ENCODE measurements at regions not wholly inside any gene's neighbourhood (a gene's known extent, or its start where the extent isn't known, plus 50 kb on each side); places are given as distances from the start of the nearest gene placed in this dataset.

GRCh38 chrX:42602136-42602535 is 175.8 kb downstream of the PPP1R2C start:
- Histone ChIP-seq H3K27ac (no peak overlapping the region), H3K4me3 (no peak overlapping the region), H3K36me3 (no peaks in the 10 kb centered on the region), H3K4me1 (ENCODE audit: control insufficient read depth in 1 of 2, low read depth in 2 of 2) (no peaks in the 10 kb centered on the region), H3K27me3 (replicated peaks; ENCODE audit: insufficient read depth) (no peaks in the 10 kb centered on the region), H3K9me3 (no peaks in the 10 kb centered on the region)
- TF ChIP-seq CTCF (IDR thresholded peaks at IDR 0.05): no peak
- ATAC-seq (ENCODE audit: insufficient number of reproducible peaks, low FRiP score, low read depth) (no peak), DNase-seq (ENCODE audit: low spot score) (no peak)

GRCh38 chrX:42597481-42597880 is 180.5 kb downstream of the PPP1R2C start:
- DNase-seq (ENCODE audit: low spot score) (no peak), ATAC-seq (ENCODE audit: insufficient number of reproducible peaks, low FRiP score, low read depth) (no peak)
- no peak overlapping the region for H3K27ac ChIP-seq
- H3K4me1 ChIP-seq (ENCODE audit: control insufficient read depth in 1 of 2, low read depth in 2 of 2): no peaks in the 10 kb centered on the region
- no peaks in the 10 kb centered on the region for H3K36me3 ChIP-seq
- no peak overlapping the region for H3K4me3 ChIP-seq
- no peaks in the 10 kb centered on the region for H3K9me3 ChIP-seq
- no peak for TF ChIP-seq CTCF (IDR thresholded peaks at IDR 0.05)
- H3K27me3 ChIP-seq (replicated peaks; ENCODE audit: insufficient read depth): no peaks in the 10 kb centered on the region

- no peak for ATAC-seq (ENCODE audit: insufficient number of reproducible peaks, low FRiP score, low read depth)
These were observed 191.9 kb downstream of the PPP1R2C start for GRCh38 chrX:42585842-42586621.

GRCh38 chrX:42577936-42578470 is 200.0 kb downstream of the PPP1R2C start:
- TF ChIP-seq CTCF (IDR thresholded peaks at IDR 0.05): no peak
- ATAC-seq (ENCODE audit: insufficient number of reproducible peaks, low FRiP score, low read depth) (no peak), DNase-seq (ENCODE audit: low spot score) (no peak)
- H3K27me3 ChIP-seq (replicated peaks; ENCODE audit: insufficient read depth): no peaks in the 10 kb centered on the region
- H3K9me3 ChIP-seq: no peaks in the 10 kb centered on the region
- no peaks in the 10 kb centered on the region for H3K36me3 ChIP-seq
- H3K27ac ChIP-seq: no peak overlapping the region
- no peak overlapping the region for H3K4me3 ChIP-seq
- no peaks in the 10 kb centered on the region for H3K4me1 ChIP-seq (ENCODE audit: control insufficient read depth in 1 of 2, low read depth in 2 of 2)

More at GRCh38 chrX:42585842-42586621, 191.9 kb downstream of the PPP1R2C start:
- H3K27me3 ChIP-seq (replicated peaks; ENCODE audit: insufficient read depth): no peaks in the 10 kb centered on the region
- H3K36me3 ChIP-seq: no peaks in the 10 kb centered on the region
- H3K27ac ChIP-seq: no peak overlapping the region
- TF ChIP-seq CTCF (IDR thresholded peaks at IDR 0.05): no peak
- no peak overlapping the region for H3K4me3 ChIP-seq
- no peaks in the 10 kb centered on the region for H3K4me1 ChIP-seq (ENCODE audit: control insufficient read depth in 1 of 2, low read depth in 2 of 2)
- no peak for DNase-seq (ENCODE audit: low spot score)
- no peaks in the 10 kb centered on the region for H3K9me3 ChIP-seq

GRCh38 chrX:42567268-42567667 is 210.7 kb downstream of the PPP1R2C start:
- ATAC-seq (ENCODE audit: insufficient number of reproducible peaks, low FRiP score, low read depth) (no peak), DNase-seq (ENCODE audit: low spot score) (no peak)
- H3K27me3 ChIP-seq (replicated peaks; ENCODE audit: insufficient read depth): no peaks in the 10 kb centered on the region
- H3K27ac ChIP-seq: no peak overlapping the region
- H3K9me3 ChIP-seq: no peaks in the 10 kb centered on the region
- no peak overlapping the region for H3K4me3 ChIP-seq
- H3K36me3 ChIP-seq: no peaks in the 10 kb centered on the region
- H3K4me1 ChIP-seq (ENCODE audit: control insufficient read depth in 1 of 2, low read depth in 2 of 2): no peaks in the 10 kb centered on the region
- TF ChIP-seq CTCF (IDR thresholded peaks at IDR 0.05): no peak
